ENCODE measurements at regions not wholly inside any gene's neighbourhood (a gene's known extent, or its start where the extent isn't known, plus 50 kb on each side); places are given as distances from the start of the nearest gene placed in this dataset.

GRCh38 chr10:108966005-108966404 is 957.3 kb downstream of the XPNPEP1 start:
- ChIA-PET POLR2A (no interaction called here), CTCF (no interaction called here)
- Histone ChIP-seq H3K4me1 (ENCODE audit: control insufficient read depth, insufficient read depth, low read length) (no peaks in the 10 kb centered on the region), H3K27me3 (ENCODE audit: control insufficient read depth, insufficient read depth, low read length) (no peaks in the 10 kb centered on the region), H3K36me3 (ENCODE audit: control insufficient read depth, insufficient read depth, low read length) (no peaks in the 10 kb centered on the region), H3K9me3 (ENCODE audit: control insufficient read depth, insufficient read depth, low read depth, low read length) (no peaks in the 10 kb centered on the region), H3K4me3 (ENCODE audit: low read depth in 2 of 2, low read length in 2 of 2) (no peak overlapping the region), H3K27ac (ENCODE audit: low read length) (no peak overlapping the region)
- no peak for TF ChIP-seq POLR2AphosphoS5 (IDR thresholded peaks at IDR 0.05; ENCODE audit: low read depth, low read length)
- TF ChIP-seq REST (IDR thresholded peaks at IDR 0.05; ENCODE audit: insufficient read depth in 1 of 2, low read depth in 2 of 2, low read length in 1 of 2) = no peak
- no peak for TF ChIP-seq CTCF (IDR thresholded peaks at IDR 0.05)
- TF ChIP-seq SIN3A (IDR thresholded peaks at IDR 0.05; ENCODE audit: borderline replicate concordance, insufficient read depth, low read depth, low read length) = no peak
- no peak for TF ChIP-seq TCF7L2 (IDR thresholded peaks at IDR 0.05; ENCODE audit: low read depth, low read length)
- ATAC-seq (no peak), DNase-seq (ENCODE audit: low read depth, low spot score) (no peak)
- no TSS peak for BruUV-seq (replicated peaks)
- intact Hi-C loops (cut with micrococcal nuclease; ENCODE audit: unreplicated experiment) (no loop called here), in situ Hi-C loops (cut with HindIII; ENCODE audit: low pct_unique_long_range_greater_than_20kb, low sequenced_read_pairs) (no loop called here)

DNA sequence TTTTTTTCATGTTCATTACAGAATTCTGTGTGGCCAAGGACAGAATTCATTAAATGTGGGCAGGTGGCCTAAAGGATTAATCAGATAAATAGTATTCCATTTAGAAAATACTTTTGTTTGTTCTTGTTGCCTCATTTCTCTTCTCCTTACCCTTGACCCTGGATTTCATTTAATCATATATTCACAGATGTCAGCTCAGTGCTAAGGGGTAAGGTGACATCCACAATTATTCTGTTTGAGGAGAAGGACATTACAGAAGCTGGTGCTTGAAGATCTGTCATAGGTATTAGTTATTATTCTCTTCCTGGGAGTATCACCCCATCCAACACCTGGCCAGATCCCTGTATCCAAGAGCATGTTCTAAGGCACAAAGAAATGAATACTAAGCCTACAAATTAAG is 961.1 kb downstream of the XPNPEP1 start:
- BruUV-seq (replicated peaks) = no TSS peak
- H3K27ac ChIP-seq (ENCODE audit: low read length) = no peak overlapping the region
- no peaks in the 10 kb centered on the region for H3K9me3 ChIP-seq (ENCODE audit: control insufficient read depth, insufficient read depth, low read depth, low read length)
- H3K36me3 ChIP-seq (ENCODE audit: control insufficient read depth, insufficient read depth, low read length) = no peaks in the 10 kb centered on the region
- no peaks in the 10 kb centered on the region for H3K4me1 ChIP-seq (ENCODE audit: control insufficient read depth, insufficient read depth, low read length)
- in situ Hi-C loops (cut with HindIII; ENCODE audit: low pct_unique_long_range_greater_than_20kb, low sequenced_read_pairs) = no loop called here
- ChIA-PET POLR2A (no interaction called here), CTCF (no interaction called here)
- H3K4me3 ChIP-seq (ENCODE audit: low read depth in 2 of 2, low read length in 2 of 2) = no peak overlapping the region
- no peak for DNase-seq (ENCODE audit: low read depth, low spot score)
- ATAC-seq = no peak
- intact Hi-C loops (cut with micrococcal nuclease; ENCODE audit: unreplicated experiment) = no loop called here
- TF ChIP-seq TCF7L2 (IDR thresholded peaks at IDR 0.05; ENCODE audit: low read depth, low read length) (no peak), CTCF (IDR thresholded peaks at IDR 0.05) (no peak), POLR2AphosphoS5 (IDR thresholded peaks at IDR 0.05; ENCODE audit: low read depth, low read length) (no peak), SIN3A (IDR thresholded peaks at IDR 0.05; ENCODE audit: borderline replicate concordance, insufficient read depth, low read depth, low read length) (no peak), REST (IDR thresholded peaks at IDR 0.05; ENCODE audit: insufficient read depth in 1 of 2, low read depth in 2 of 2, low read length in 1 of 2) (no peak)
- no peaks in the 10 kb centered on the region for H3K27me3 ChIP-seq (ENCODE audit: control insufficient read depth, insufficient read depth, low read length)

All from Panc1 (cell line).